ENCODE measurements at regions not wholly inside any gene's neighbourhood (a gene's known extent, or its start where the extent isn't known, plus 50 kb on each side); places are given as distances from the start of the nearest gene placed in this dataset.

DNA sequence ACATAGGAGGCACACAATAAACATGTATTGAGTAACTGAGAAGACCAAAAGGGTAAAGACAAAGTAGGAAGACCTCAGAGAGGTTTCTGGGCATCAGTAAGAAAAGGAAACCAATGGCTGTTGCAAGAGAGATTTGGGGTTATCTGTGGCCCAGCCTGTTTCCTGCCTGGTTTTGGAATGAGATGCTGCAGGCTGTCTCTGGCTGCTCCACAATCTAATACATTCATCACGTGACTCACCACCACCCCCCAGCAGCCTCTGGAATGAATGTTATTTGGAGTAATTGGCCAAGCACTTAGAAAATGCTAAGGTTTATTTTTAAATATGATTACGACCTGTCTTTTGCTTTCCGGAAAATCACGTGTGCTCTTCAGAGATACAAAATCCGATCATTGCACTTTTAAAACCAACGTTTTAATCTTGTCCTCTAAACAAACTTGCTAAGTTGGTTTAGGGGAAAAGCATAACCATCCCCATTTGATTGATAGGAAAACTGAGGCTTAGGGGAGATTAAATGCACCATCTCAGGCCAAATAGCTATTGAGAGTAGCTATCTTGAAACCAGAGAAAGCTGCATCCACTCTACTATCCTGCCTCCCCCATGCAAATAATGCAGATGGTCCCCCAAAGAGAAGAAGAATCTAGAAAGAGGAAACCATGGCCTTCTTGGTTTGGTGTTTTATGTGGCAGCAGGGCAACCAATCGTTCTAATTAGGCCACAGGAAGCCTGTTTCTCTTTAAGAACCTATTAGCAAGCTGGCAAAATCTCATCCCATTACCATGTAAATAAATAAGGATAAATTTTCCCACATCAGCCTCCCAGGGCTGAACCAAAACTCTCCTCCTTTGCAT lies 151.8 kb upstream of the ADRA1B start:
- Mint-ChIP-seq H3K27me3 (ENCODE audit: low read depth) (peaks cover 16% of the 10 kb centered on the region), H3K36me3 (ENCODE audit: low read depth) (no peaks in the 10 kb centered on the region), H3K4me3 (no peak overlapping the region), H3K4me1 (ENCODE audit: low read depth) (peaks cover 5% of the 10 kb centered on the region), H3K27ac (no peak overlapping the region), H3K9me3 (no peaks in the 10 kb centered on the region)
- CTCF ChIA-PET: no interaction called here
- peak; percentile 30 for DNase-seq
- intact Hi-C loops (cut with micrococcal nuclease): no loop called here

DNA sequence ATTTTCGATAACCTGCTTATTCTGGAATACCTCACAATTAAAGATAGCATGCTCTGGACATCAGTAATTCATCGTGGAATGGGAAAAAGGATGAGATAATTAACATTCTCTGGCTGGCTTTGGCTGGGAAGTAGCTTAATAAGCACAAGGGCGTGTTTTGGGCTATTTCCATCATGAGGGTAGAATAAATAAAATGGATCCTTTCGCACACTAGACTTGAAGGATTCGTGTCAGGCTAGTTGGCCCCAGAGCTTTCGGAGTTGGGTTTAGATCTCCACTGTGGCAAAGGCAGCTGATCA lies 151.2 kb upstream of the ADRA1B start:
- H3K36me3 Mint-ChIP-seq (ENCODE audit: low read depth): no peaks in the 10 kb centered on the region
- DNase-seq: no peak
- no peak overlapping the region for H3K4me3 Mint-ChIP-seq
- intact Hi-C loops (cut with micrococcal nuclease): no loop called here
- peaks cover 5% of the 10 kb centered on the region for H3K4me1 Mint-ChIP-seq (ENCODE audit: low read depth)
- H3K27ac Mint-ChIP-seq: no peak overlapping the region
- CTCF ChIA-PET: no interaction called here
- H3K9me3 Mint-ChIP-seq: no peaks in the 10 kb centered on the region
- H3K27me3 Mint-ChIP-seq (ENCODE audit: low read depth): peaks cover 16% of the 10 kb centered on the region

DNA sequence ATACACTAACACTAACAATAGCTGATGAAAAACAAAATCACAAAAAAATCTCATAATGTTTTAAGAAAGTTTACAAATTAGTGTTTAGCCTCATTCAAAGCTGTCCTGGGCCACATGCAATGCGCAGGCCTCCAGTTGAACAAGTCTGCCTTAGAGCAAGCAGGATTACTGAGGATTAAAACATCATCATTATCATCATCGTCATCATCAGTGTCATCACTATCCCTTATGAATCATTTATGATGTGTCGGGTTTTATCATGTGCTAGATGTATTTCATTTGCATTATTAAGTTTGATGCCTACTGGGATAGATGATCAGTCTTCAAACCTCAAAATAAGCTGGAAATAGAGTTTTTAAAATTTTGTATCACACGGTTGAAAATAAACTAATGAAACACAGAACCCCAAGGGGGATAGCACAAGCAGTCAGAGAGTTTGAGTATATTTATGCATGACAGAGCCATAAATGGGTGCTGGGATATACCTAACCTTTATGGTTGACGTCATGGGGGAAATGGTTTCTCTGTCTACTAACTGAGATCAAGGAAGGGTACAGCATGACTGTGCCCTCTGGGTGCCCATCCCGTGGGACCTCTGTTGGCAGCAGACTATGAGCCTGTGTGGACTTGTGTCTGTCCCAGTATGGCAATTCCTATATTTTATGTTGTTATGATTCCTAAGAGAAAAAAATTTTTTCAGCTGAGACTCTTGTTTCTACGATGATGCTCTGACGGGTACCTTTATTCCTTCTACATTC lies 150.3 kb upstream of the ADRA1B start:
- Mint-ChIP-seq H3K27me3 (ENCODE audit: low read depth) (peaks cover 16% of the 10 kb centered on the region), H3K36me3 (ENCODE audit: low read depth) (no peaks in the 10 kb centered on the region), H3K27ac (no peak overlapping the region), H3K9me3 (no peaks in the 10 kb centered on the region), H3K4me3 (no peak overlapping the region), H3K4me1 (ENCODE audit: low read depth) (peaks cover 5% of the 10 kb centered on the region)
- CTCF ChIA-PET: no interaction called here
- intact Hi-C loops (cut with micrococcal nuclease): no loop called here
- no peak for DNase-seq

DNA sequence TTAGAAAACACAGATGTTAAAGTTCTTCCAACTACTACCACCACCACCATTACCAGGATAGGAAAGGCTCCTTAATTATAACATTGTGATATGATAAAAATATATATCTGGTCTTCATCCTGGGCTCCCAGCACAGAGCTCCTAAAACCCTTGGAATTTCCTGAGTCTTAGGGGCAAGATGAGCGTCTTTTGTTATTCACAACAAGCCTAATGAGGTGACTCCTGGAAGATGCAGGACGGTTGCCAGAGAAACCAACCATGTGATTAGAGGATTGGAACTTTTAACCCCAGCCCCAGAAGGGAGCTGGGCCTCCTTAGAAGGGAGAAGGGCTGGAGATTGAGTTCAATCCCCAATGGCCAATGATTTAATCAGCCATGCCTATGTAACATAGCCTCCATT lies 148.0 kb upstream of the ADRA1B start:
- CTCF ChIA-PET: no interaction called here
- Mint-ChIP-seq H3K9me3 (no peaks in the 10 kb centered on the region), H3K4me1 (ENCODE audit: low read depth) (peaks cover 9% of the 10 kb centered on the region), H3K27me3 (ENCODE audit: low read depth) (peaks cover 18% of the 10 kb centered on the region), H3K36me3 (ENCODE audit: low read depth) (no peaks in the 10 kb centered on the region), H3K4me3 (no peak overlapping the region), H3K27ac (no peak overlapping the region)
- intact Hi-C loops (cut with micrococcal nuclease): no loop called here
- no peak for DNase-seq

DNA sequence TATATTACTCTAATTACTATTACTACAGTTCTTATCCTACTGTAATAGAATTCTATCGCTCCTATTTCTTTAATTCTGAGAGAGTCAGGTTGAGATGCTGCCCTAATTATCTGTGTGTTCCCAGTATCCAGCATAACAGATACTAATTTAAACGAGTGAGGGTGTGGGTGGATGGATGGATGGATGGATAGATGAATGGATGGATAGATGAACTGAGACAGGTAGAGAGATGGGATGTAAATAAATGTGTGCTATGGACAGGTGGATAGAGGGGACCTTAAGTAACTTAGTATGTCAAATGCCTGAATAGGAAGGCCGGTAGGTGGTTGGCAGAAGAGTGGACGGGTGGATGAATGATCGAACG lies 143.6 kb upstream of the ADRA1B start:
- no peak for DNase-seq
- Mint-ChIP-seq H3K36me3 (ENCODE audit: low read depth) (no peaks in the 10 kb centered on the region), H3K4me3 (peak overlapping the region; percentile 10), H3K27ac (peak overlapping the region; percentile 7), H3K9me3 (no peaks in the 10 kb centered on the region), H3K4me1 (ENCODE audit: low read depth) (peaks cover 8% of the 10 kb centered on the region), H3K27me3 (ENCODE audit: low read depth) (peaks cover 33% of the 10 kb centered on the region)
- intact Hi-C loops (cut with micrococcal nuclease): loop anchor here (1.0 to 10.0 kb wide), 6 partner anchors 215 to 598 kb away; partner anchors contain the start of gene IL12B
- CTCF ChIA-PET: no interaction called here

DNA sequence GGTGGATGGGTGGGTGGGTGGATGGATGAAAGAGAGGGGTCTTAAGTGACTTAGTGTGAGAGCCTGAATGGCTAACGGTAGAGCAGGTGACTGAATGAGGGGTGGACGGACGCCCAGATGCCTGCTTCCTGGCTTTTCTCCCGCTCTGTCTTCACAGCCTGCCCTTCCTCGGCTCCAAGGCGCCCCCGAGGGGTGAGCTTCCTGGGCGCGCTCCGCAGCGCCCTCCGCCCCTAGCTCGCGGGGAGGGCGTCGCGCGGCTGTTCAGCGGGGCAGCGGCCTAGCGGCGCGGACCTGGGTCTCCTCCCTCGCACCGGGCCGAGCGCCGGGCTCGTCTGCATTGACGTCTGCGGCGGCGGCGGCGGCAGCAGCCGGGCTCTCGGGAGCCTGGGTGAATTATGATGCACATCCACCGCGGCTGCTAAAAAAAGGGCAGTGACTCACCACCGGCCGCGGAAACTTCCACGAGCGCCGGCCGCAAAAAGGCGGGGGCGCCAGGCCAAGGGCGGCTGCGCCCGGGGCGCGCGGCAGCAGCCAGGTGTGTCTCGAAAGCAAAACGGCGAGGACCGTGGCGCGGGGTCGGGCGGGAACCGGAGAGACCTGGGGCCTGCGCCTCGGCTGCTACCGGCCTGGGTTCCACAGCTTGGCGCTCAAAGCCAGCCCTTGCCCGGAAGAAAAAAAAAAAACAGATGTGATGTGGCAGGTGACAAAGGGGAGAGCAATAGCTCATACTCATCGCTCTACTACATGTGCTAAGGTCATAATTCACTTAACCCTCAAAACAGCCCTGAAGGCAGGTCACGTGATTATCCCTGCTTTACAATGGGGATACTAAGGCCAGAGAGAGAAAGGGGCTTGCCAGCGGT lies 143.0 kb upstream of the ADRA1B start:
- intact Hi-C loops (cut with micrococcal nuclease): loop anchor here (1.0 to 10.0 kb wide), 6 partner anchors 214 to 598 kb away; partner anchors contain the start of gene IL12B
- Mint-ChIP-seq H3K9me3 (no peaks in the 10 kb centered on the region), H3K4me1 (ENCODE audit: low read depth) (peaks cover 8% of the 10 kb centered on the region), H3K4me3 (peak overlapping the region; percentile 41), H3K27ac (no peak overlapping the region), H3K27me3 (ENCODE audit: low read depth) (peaks cover 32% of the 10 kb centered on the region), H3K36me3 (ENCODE audit: low read depth) (no peaks in the 10 kb centered on the region)
- DNase-seq: peak; percentile 86
- CTCF ChIA-PET: interaction anchor here (0.7 kb wide), 2 partner anchors 244 to 706 kb away, joined by 3 to 4 read pairs; no protein-coding TSS in a partner anchor

DNA sequence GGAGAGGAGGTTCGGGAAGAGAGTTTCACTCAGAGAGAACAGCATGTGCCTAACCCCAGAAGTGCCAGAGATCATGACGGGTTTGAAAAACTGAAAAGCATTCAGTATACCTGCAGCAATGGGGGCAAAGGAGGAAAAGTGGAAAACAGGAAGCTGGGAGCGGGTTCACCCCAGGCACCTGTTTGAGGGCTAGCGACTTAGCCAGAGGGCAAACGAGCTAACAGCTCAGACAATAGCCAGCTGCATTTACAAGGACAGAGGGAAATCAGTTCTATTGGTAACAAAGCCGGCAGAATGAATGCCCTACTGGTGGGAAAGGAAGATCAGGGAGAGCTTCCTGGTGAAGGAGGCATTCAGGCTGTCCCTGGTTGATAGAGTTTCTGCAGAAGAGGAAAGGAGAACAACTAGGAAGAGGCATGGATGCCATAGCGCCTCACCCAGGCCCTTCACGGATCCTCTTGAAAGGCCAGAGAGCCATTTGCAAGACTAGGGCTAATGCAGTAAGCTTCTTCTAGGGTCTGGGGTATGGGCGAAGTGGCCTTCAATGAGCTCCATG lies 141.7 kb upstream of the ADRA1B start:
- H3K27me3 Mint-ChIP-seq (ENCODE audit: low read depth): peaks cover 27% of the 10 kb centered on the region
- no peak overlapping the region for H3K4me3 Mint-ChIP-seq
- H3K36me3 Mint-ChIP-seq (ENCODE audit: low read depth): no peaks in the 10 kb centered on the region
- CTCF ChIA-PET: interaction anchor here (0.6 to 0.9 kb wide), 2 partner anchors 28 to 329 kb away, joined by 3 read pairs; no protein-coding TSS in a partner anchor
- no peak for DNase-seq
- H3K9me3 Mint-ChIP-seq: no peaks in the 10 kb centered on the region
- intact Hi-C loops (cut with micrococcal nuclease): loop anchor here (5.0 to 10.0 kb wide), 4 partner anchors 257 to 600 kb away; partner anchors contain the start of gene IL12B
- peaks cover 11% of the 10 kb centered on the region for H3K4me1 Mint-ChIP-seq (ENCODE audit: low read depth)
- no peak overlapping the region for H3K27ac Mint-ChIP-seq

DNA sequence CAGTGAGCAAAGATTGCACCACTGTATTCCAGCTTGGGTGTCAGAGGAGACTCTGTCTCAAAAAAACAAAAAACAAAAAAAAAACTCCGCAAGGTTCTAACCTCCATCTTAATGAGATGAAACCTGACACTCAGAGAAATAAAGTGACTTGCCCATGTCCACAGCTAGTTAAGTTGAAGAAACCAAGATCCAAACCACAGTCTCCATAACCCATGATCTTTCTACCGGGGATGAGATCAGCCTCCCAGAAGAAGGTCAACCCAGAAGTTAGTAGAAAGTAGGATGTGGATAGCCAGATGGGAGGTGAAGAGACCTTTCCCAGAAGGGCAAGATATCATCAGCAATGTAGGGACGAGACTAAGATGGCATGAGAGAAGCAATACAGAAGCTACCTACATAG lies 140.4 kb upstream of the ADRA1B start:
- Mint-ChIP-seq H3K27ac (no peak overlapping the region), H3K9me3 (no peaks in the 10 kb centered on the region), H3K27me3 (ENCODE audit: low read depth) (peaks cover 28% of the 10 kb centered on the region), H3K4me3 (no peak overlapping the region), H3K4me1 (ENCODE audit: low read depth) (peaks cover 15% of the 10 kb centered on the region), H3K36me3 (ENCODE audit: low read depth) (no peaks in the 10 kb centered on the region)
- intact Hi-C loops (cut with micrococcal nuclease): loop anchor here (10.0 kb wide), 1 partner anchor 601 kb away; no protein-coding TSS in a partner anchor
- CTCF ChIA-PET: no interaction called here
- no peak for DNase-seq

DNA sequence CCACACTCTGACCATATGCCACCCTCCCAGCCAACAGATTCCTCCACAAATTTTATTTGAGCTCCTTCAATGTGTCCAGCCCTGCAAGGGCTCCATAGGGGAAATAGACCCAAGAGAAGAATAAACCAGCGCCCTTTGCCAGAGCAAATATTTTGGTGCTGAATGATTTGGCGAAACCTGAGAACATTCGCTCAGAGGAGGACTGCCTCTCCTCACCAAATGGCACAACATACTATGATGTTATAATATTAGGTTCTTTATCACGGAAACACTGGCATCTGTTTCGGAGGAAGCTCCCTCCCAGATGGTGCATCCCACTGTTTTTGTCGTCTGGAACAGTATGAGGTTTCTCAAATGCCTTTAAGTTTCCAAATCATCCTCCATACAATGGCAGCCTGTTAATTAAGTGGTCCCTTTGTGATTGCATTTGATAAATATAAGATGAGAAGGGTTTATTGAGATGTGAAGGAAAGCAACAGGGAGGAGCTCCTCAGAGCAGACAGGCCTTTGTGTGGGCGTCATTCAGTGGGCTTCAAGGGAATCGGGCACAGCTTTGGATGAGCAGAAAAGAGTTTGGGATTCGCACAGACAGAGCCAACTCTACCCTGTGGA lies 139.1 kb upstream of the ADRA1B start:
- no peak for DNase-seq
- intact Hi-C loops (cut with micrococcal nuclease): loop anchor here (10.0 kb wide), 1 partner anchor 602 kb away; no protein-coding TSS in a partner anchor
- CTCF ChIA-PET: no interaction called here
- Mint-ChIP-seq H3K36me3 (ENCODE audit: low read depth) (no peaks in the 10 kb centered on the region), H3K27me3 (ENCODE audit: low read depth) (peaks cover 34% of the 10 kb centered on the region), H3K4me3 (no peak overlapping the region), H3K9me3 (no peaks in the 10 kb centered on the region), H3K4me1 (ENCODE audit: low read depth) (peaks cover 15% of the 10 kb centered on the region), H3K27ac (no peak overlapping the region)

DNA sequence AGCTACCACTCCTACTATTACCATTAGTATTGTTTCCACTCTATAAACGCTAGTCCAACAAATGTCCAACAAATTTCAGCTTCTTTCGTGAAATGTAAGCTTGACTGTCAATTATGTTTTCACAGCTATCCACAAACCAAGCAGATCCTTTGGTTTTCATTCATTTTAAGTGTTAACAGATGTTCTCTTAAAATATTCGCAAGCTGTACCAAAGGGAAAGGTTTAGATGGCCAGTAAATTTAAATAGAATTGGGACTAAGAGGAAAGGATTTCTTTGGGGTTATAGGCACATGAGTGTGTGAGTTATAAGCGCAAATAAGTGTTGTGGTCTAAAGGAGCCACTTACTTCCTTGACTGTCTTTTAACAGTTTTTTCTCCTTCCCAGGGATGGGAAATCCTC lies 136.8 kb upstream of the ADRA1B start:
- Mint-ChIP-seq H3K27me3 (ENCODE audit: low read depth) (peaks cover 32% of the 10 kb centered on the region), H3K9me3 (no peaks in the 10 kb centered on the region), H3K4me1 (ENCODE audit: low read depth) (peaks cover 7% of the 10 kb centered on the region), H3K4me3 (no peak overlapping the region), H3K27ac (no peak overlapping the region), H3K36me3 (ENCODE audit: low read depth) (no peaks in the 10 kb centered on the region)
- CTCF ChIA-PET: no interaction called here
- DNase-seq: no peak
- intact Hi-C loops (cut with micrococcal nuclease): loop anchor here (1.0 to 10.0 kb wide), 2 partner anchors 321 to 605 kb away; no protein-coding TSS in a partner anchor

DNA sequence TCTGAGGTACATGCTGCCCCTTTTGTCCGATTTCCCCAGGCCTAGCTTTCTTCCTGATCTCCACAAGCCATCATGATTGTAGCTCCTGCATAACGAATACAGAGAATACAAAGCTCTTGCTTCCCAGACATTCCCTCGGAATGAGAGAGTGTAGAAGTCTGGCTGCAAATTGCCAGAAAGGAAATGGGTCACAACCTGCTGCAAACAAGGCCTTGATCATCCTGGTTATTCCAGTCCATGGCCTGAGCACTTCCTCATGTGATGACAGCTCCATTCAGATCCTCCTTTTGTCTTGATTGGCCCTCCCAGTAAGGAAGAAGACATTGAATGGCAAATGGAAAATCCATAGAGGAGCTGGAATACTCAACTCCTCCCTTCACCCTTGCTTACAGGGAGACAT lies 136.0 kb upstream of the ADRA1B start:
- Mint-ChIP-seq H3K4me1 (ENCODE audit: low read depth) (peaks cover 7% of the 10 kb centered on the region), H3K4me3 (no peak overlapping the region), H3K36me3 (ENCODE audit: low read depth) (no peaks in the 10 kb centered on the region), H3K27me3 (ENCODE audit: low read depth) (peaks cover 26% of the 10 kb centered on the region), H3K9me3 (no peaks in the 10 kb centered on the region), H3K27ac (no peak overlapping the region)
- intact Hi-C loops (cut with micrococcal nuclease): no loop called here
- CTCF ChIA-PET: no interaction called here
- no peak for DNase-seq

Data from activated naive CD4-positive, alpha-beta T cell treated with anti-CD3 and anti-CD28 coated beads for 36 hours (primary cell).